ENCODE measurements at regions not wholly inside any gene's neighbourhood (a gene's known extent, or its start where the extent isn't known, plus 50 kb on each side); places are given as distances from the start of the nearest gene placed in this dataset.

DNA sequence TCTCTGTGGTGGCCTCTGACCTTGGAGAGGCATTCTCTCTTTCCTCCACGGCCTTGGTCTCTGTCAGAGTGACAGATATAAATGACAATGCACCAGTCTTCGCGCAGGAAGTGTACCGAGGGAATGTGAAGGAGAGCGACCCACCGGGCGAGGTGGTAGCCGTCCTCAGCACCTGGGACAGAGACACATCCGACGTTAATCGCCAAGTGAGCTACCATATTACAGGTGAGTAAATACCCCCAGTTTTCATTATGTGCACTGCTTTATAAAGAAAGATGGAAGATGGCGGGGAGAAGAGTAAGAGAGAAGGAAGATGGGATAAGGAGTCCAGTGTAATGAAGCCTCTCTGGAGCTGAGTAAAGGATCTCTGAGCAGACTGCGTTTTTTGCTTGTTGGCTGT, 167.8 kb upstream of the MTNR1B start:
- no peak for TF ChIP-seq CTCF (IDR thresholded peaks at IDR 0.05; ENCODE audit: low read depth, low read length)
- no peak overlapping the region for H3K4me3 ChIP-seq (ENCODE audit: low read depth, low read length)

- no peak for TF ChIP-seq CTCF (IDR thresholded peaks at IDR 0.05; ENCODE audit: low read depth, low read length)
- no peak overlapping the region for H3K4me3 ChIP-seq (ENCODE audit: low read depth, low read length)
These were observed 166.8 kb upstream of the MTNR1B start for GRCh38 chr11:92802644-92803043.

DNA sequence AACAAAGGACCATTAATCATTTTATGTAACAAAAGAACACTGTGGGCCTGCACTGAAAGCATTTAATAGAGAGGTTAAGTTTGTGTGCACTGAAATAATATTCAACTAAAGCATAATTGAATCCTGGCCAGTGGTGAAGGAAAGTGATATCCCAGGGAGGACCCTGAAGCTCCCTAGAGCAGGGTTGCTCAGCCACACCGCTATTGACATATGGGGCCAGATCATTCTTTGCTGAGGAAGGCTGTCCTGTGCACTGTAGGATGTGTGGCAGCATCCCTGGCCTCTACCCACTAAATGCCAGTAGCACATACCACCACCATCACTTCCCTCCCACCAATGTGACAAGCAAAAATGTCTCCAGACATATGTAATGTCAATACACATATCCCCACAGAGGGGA, 166.1 kb upstream of the MTNR1B start:
- no peak overlapping the region for H3K4me3 ChIP-seq (ENCODE audit: low read depth, low read length)
- TF ChIP-seq CTCF (IDR thresholded peaks at IDR 0.05; ENCODE audit: low read depth, low read length) = no peak

GRCh38 chr11:92804388-92804966, 165.0 kb upstream of the MTNR1B start:
- no peak overlapping the region for H3K4me3 ChIP-seq (ENCODE audit: low read depth, low read length)
- TF ChIP-seq CTCF (IDR thresholded peaks at IDR 0.05; ENCODE audit: low read depth, low read length) = no peak

- H3K4me3 ChIP-seq (ENCODE audit: low read depth, low read length) = no peak overlapping the region
These were observed 161.4 kb upstream of the MTNR1B start for GRCh38 chr11:92808022-92808421.

GRCh38 chr11:92810423-92811064, 158.9 kb upstream of the MTNR1B start:
- H3K4me3 ChIP-seq (ENCODE audit: low read depth, low read length) = no peak overlapping the region
- no peak for TF ChIP-seq CTCF (IDR thresholded peaks at IDR 0.05; ENCODE audit: low read depth, low read length)

More at GRCh38 chr11:92808022-92808421, 161.4 kb upstream of the MTNR1B start:
- TF ChIP-seq CTCF (IDR thresholded peaks at IDR 0.05; ENCODE audit: low read depth, low read length) = no peak

DNA sequence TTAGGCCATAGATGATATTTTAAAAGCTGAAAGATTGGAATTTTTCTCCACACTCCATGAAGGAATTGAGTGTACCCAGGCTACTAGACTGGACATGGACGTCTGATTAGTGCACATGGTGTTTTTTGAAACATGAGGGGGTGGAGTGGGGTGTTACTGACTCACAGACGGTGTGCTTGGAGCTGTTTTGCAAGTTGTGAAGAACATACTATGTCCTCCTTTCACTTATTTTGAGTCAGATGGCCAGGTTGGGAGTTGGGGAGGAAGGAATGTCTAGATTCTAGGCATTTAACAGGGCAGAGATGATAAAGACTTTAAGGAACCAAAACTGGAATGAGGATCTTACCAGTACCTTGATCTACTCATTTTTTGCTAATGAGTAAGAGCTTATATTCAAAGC, 158.1 kb upstream of the MTNR1B start:
- TF ChIP-seq CTCF (IDR thresholded peaks at IDR 0.05; ENCODE audit: low read depth, low read length) = no peak
- no peak overlapping the region for H3K4me3 ChIP-seq (ENCODE audit: low read depth, low read length)
